Dendritic cell treated with granulocyte-macrophage colony-stimulating factor and Interleukin-4, amounts not matched to agents 40 ng/mL and 50 ng/mL, for 4 days (primary cell): ENCODE measurements at regions not wholly inside any gene's neighbourhood (a gene's known extent, or its start where the extent isn't known, plus 50 kb on each side); places are given as distances from the start of the nearest gene placed in this dataset.

Experiments used
- H3K27ac Mint-ChIP-seq: one replicate; pipeline ENCODE4 v1.8.0; 2022; ENCODE audit warnings: mild to moderate bottlenecking, mixed read lengths
- H3K27me3 Mint-ChIP-seq: one replicate; pipeline ENCODE4 v1.8.0; 2022; ENCODE audit warnings: mild to moderate bottlenecking, mixed read lengths
- H3K36me3 Mint-ChIP-seq: one replicate; pipeline ENCODE4 v1.8.0; 2022; ENCODE audit warnings: low read depth, mixed read lengths
- H3K4me1 Mint-ChIP-seq: one replicate; pipeline ENCODE4 v1.8.0; 2022; ENCODE audit warnings: low read depth, mixed read lengths
- H3K4me3 Mint-ChIP-seq: one replicate; pipeline ENCODE4 v1.8.0; 2022; ENCODE audit warnings: mild to moderate bottlenecking, moderate library complexity, mixed read lengths
- H3K9me3 Mint-ChIP-seq: one replicate; pipeline ENCODE4 v1.8.0; 2022; ENCODE audit warnings: mixed read lengths
- intact Hi-C: fragments of 100-400 bp; cut with micrococcal nuclease; formaldehyde crosslinking; loops from one replicate; pipeline ENCODE4 v1.15.0; 2022

- Mint-ChIP-seq H3K4me1 (no peaks in the 10 kb centered on the region), H3K9me3 (no peaks in the 10 kb centered on the region), H3K27me3 (peaks cover 10% of the 10 kb centered on the region), H3K36me3 (no peaks in the 10 kb centered on the region), H3K27ac (no peak overlapping the region), H3K4me3 (no peak overlapping the region)
- intact Hi-C loops: loop anchor here (5.0 kb wide), 1 partner anchor 92 kb away; no protein-coding TSS in a partner anchor
Observed at GRCh38 chr16:85479972-85480726, 133.0 kb upstream of the GSE1 start.

GRCh38 chr16:85480727-85481101 lies 132.4 kb upstream of the GSE1 start:
- intact Hi-C loops: loop anchor here (5.0 kb wide), 1 partner anchor 92 kb away; no protein-coding TSS in a partner anchor
- H3K4me1 Mint-ChIP-seq: no peaks in the 10 kb centered on the region
- H3K27me3 Mint-ChIP-seq: peaks cover 13% of the 10 kb centered on the region
- H3K9me3 Mint-ChIP-seq: no peaks in the 10 kb centered on the region
- H3K4me3 Mint-ChIP-seq: no peak overlapping the region
- no peak overlapping the region for H3K27ac Mint-ChIP-seq
- H3K36me3 Mint-ChIP-seq: no peaks in the 10 kb centered on the region

GRCh38 chr16:85481206-85481605 lies 131.9 kb upstream of the GSE1 start:
- Mint-ChIP-seq H3K36me3 (no peaks in the 10 kb centered on the region), H3K27ac (no peak overlapping the region), H3K4me3 (no peak overlapping the region), H3K9me3 (no peaks in the 10 kb centered on the region), H3K4me1 (no peaks in the 10 kb centered on the region), H3K27me3 (peaks cover 17% of the 10 kb centered on the region)
- intact Hi-C loops: loop anchor here (5.0 kb wide), 1 partner anchor 91 kb away; no protein-coding TSS in a partner anchor

GRCh38 chr16:85481738-85482137 lies 131.4 kb upstream of the GSE1 start:
- no peaks in the 10 kb centered on the region for H3K9me3 Mint-ChIP-seq
- no peak overlapping the region for H3K27ac Mint-ChIP-seq
- peaks cover 18% of the 10 kb centered on the region for H3K27me3 Mint-ChIP-seq
- no peaks in the 10 kb centered on the region for H3K36me3 Mint-ChIP-seq
- intact Hi-C loops: loop anchor here (5.0 kb wide), 1 partner anchor 91 kb away; no protein-coding TSS in a partner anchor
- H3K4me1 Mint-ChIP-seq: no peaks in the 10 kb centered on the region
- H3K4me3 Mint-ChIP-seq: no peak overlapping the region

DNA sequence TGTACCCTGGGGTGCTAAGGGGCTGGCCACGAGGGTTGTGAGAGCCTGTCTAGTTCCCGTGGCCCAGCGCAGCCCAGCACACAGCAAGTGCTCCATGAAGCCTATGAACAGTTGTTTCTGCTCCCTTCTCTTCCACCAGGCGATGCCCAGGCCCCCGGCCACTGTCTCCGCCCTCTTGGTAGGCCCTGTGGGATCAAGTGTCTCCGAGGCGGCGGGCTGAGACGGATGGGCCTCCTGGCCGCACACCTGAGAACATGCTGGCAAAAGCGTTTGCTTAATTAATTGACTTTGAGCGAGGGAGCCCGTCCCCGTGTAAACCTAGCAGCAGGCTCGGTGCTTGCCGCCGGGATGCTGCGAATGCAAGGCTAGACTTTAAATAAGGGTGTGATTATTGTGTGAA lies 129.7 kb upstream of the GSE1 start:
- intact Hi-C loops: loop anchor here (5.0 kb wide), 1 partner anchor 89 kb away; no protein-coding TSS in a partner anchor
- Mint-ChIP-seq H3K27ac (no peak overlapping the region), H3K9me3 (no peaks in the 10 kb centered on the region), H3K4me3 (no peak overlapping the region), H3K27me3 (peaks cover 19% of the 10 kb centered on the region), H3K4me1 (no peaks in the 10 kb centered on the region), H3K36me3 (no peaks in the 10 kb centered on the region)

DNA sequence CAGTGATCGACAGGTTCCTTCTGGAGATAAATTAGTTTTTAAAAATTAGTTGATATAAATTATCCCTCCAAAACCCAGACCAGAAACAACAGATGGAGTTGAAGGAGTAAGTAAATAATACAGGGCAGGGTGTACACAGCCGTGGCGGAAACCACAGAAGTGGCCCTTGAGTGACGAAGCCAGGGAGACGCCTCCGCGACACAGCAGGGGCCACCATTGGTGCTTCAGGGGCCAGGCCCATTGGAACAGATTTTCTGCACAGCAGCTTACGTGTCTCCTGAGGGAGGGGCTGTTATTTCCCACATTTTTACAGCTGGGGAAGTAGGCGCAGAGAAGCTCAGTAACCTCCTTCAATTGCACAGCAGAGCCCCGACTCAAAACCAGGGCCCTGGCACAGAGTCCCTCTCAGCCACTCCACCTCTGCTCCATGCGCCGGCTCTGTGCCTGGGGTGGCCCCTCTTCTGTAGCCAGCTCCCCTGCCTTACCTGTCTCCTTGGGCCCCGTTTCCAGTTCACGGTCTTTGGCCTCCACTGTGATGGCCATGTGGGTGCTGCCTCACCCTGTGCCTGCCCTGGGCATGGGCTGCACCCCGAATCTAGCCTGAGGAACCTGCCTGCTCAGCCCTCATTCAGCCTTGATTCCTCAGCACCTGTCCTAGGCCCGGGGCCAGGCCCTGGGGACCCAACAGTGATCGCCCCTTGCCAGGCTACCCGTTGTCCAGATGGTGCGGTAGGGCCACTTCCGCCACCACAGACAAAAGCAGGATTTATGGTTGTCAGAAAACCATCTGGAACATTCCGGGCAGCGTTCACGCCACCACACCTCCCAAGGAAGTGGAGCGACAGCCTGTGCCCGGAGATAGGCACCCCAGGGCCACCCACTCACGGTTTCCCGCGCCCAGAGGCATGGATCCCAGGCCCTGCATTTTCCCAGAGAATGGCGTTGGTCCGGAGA lies 128.5 kb upstream of the GSE1 start:
- Mint-ChIP-seq H3K9me3 (no peaks in the 10 kb centered on the region), H3K27me3 (peaks cover 23% of the 10 kb centered on the region), H3K27ac (no peak overlapping the region), H3K4me3 (no peak overlapping the region), H3K36me3 (no peaks in the 10 kb centered on the region), H3K4me1 (no peaks in the 10 kb centered on the region)
- intact Hi-C loops: loop anchor here (5.0 kb wide), 1 partner anchor 88 kb away; no protein-coding TSS in a partner anchor

- Mint-ChIP-seq H3K4me3 (no peak overlapping the region), H3K9me3 (no peaks in the 10 kb centered on the region), H3K36me3 (no peaks in the 10 kb centered on the region), H3K27me3 (peaks cover 25% of the 10 kb centered on the region), H3K27ac (no peak overlapping the region), H3K4me1 (no peaks in the 10 kb centered on the region)
- intact Hi-C loops: no loop called here
Observed at GRCh38 chr16:85485379-85485778, 127.7 kb upstream of the GSE1 start.

DNA sequence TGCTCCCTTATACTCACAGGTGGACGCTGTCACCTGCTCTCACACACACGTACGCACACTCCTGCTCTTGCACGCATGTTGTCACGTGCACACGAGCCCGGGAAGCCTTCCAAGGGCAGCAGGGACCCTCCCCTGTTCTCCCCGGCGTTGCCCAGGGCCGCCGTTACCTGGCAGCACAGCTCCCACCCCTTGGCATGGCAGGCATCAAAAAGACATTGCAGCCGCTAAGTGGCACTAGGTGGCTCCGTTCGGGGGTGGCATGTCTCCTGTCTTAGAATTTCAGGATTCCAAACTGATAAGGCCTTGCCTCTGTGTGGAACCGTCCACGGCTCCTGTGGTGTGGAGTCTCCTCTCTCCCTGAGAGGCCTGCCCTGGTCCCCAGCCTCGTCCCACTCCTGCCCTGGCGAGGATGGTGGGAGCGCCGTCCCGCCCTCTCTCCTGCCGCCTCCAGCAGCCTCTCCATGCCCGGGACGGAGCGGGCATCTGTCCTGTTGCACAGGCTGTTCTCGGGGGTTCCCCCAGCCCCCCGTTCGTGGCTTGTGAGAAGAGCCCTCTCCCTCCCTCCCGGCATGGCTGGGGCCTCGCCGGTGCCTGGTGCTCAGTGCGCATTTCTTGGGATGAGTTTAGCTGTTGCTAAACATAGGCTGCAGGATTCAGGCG lies 126.7 kb upstream of the GSE1 start:
- H3K27me3 Mint-ChIP-seq: peaks cover 25% of the 10 kb centered on the region
- intact Hi-C loops: no loop called here
- H3K36me3 Mint-ChIP-seq: no peaks in the 10 kb centered on the region
- H3K9me3 Mint-ChIP-seq: no peaks in the 10 kb centered on the region
- H3K27ac Mint-ChIP-seq: no peak overlapping the region
- H3K4me1 Mint-ChIP-seq: no peaks in the 10 kb centered on the region
- no peak overlapping the region for H3K4me3 Mint-ChIP-seq

GRCh38 chr16:85488414-85488813 lies 124.7 kb upstream of the GSE1 start:
- Mint-ChIP-seq H3K27ac (no peak overlapping the region), H3K4me3 (no peak overlapping the region), H3K36me3 (no peaks in the 10 kb centered on the region), H3K4me1 (no peaks in the 10 kb centered on the region), H3K27me3 (peaks cover 25% of the 10 kb centered on the region), H3K9me3 (no peaks in the 10 kb centered on the region)
- intact Hi-C loops: no loop called here

DNA sequence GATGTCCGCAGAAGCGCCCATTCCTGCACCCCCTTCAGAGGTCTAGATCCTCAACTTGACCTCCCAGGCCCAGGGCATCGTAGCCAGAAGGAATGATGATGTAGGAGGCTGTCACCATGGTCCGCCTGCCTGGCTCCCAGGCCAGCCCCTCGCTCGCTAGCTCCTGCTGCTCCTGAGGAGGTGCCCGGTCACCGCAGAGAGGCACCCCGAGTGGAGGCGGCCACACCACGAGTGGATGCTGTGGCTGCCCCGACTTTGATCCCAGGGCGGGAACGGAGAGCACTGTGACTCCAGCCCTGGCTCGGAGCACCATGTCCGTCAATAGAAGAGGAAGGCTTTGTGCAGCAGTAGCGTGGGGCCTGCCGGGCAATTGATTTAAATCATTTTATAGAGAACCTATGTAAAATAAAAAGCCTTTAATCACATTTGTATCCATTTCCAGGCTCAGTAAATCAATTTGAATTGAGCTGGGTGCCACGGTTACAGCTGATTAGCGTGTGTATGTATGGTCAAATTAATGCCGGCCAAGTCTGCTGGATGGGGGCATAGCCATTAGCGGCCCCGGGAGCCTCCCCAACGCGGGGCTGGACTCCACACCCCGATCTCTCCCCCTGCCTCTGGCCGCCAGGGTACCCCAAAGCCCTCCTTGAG lies 122.6 kb upstream of the GSE1 start:
- intact Hi-C loops: no loop called here
- Mint-ChIP-seq H3K4me1 (no peaks in the 10 kb centered on the region), H3K36me3 (no peaks in the 10 kb centered on the region), H3K27ac (no peak overlapping the region), H3K9me3 (no peaks in the 10 kb centered on the region), H3K27me3 (peaks cover 14% of the 10 kb centered on the region), H3K4me3 (no peak overlapping the region)

GRCh38 chr16:85491058-85491771 lies 121.9 kb upstream of the GSE1 start:
- Mint-ChIP-seq H3K27ac (peak overlapping the region; percentile 33), H3K4me1 (no peaks in the 10 kb centered on the region), H3K27me3 (peaks cover 10% of the 10 kb centered on the region), H3K4me3 (no peak overlapping the region), H3K9me3 (no peaks in the 10 kb centered on the region), H3K36me3 (no peaks in the 10 kb centered on the region)
- intact Hi-C loops: no loop called here

DNA sequence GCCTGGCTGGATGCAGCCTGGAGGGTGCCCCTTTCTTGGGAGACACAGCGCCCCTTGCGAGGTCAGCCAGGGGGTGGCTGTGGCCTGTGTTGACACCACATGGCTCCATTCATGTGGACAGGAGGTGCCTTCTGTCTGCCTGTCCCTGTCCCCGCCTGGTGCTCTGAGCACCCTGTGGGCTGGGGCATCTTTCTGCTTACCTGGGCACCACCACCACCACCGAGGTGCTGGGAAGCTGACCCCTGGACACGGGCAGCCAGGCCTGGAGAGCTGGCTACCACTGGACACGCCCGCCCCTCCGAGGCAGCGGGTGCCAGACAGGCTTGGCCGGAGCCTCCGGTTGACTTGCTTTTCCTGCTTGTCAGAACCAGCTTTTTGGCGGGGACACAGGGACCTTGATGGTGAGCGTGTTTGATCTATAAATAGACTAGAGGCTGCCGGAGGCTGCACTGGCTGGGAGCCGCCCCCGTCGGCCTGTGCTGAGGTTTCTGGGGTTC lies 121.3 kb upstream of the GSE1 start:
- intact Hi-C loops: no loop called here
- H3K36me3 Mint-ChIP-seq: no peaks in the 10 kb centered on the region
- no peaks in the 10 kb centered on the region for H3K4me1 Mint-ChIP-seq
- peaks cover 9% of the 10 kb centered on the region for H3K27me3 Mint-ChIP-seq
- H3K27ac Mint-ChIP-seq: no peak overlapping the region
- no peaks in the 10 kb centered on the region for H3K9me3 Mint-ChIP-seq
- H3K4me3 Mint-ChIP-seq: no peak overlapping the region
